RWPE2 (cell line): ENCODE measurements at regions not wholly inside any gene's neighbourhood (a gene's known extent, or its start where the extent isn't known, plus 50 kb on each side); places are given as distances from the start of the nearest gene placed in this dataset.
"Not testable (repeated sequence)": the region's sequence is repeated elsewhere in the genome, so short reads cannot be mapped to it uniquely, and the experiment has no call there.

Experiments
- ATAC-seq: fragments of 200-7000 bp; cut with Tn5 transposase; 3 replicates; pipeline ENCODE4 v1.9.1; 2021; ENCODE audit warnings: low read depth
- DNase-seq: peaks from one replicate; pipeline ENCODE4 v3.0.0-alpha.2; 2020; ENCODE audit warnings: low spot score
- H3K27ac ChIP-seq: fragments of 450-650 bp; 2 replicates; pipeline ENCODE4 v1.5.1; 2017; ENCODE audit warnings: mild to moderate bottlenecking; ENCODE audit not compliant: poor library complexity, severe bottlenecking
- H3K27me3 ChIP-seq: fragments of 250-450 bp; sonication (Bioruptor Pico); 2 replicates; pipeline ENCODE4 v1.5.1; 2021; ENCODE audit warnings: mild to moderate bottlenecking, moderate library complexity; ENCODE audit not compliant: insufficient read depth, poor library complexity, severe bottlenecking
- H3K36me3 ChIP-seq: fragments of 250-450 bp; sonication (Bioruptor Pico); 2 replicates; pipeline ENCODE4 v1.5.1; 2020; ENCODE audit warnings: low read depth, mild to moderate bottlenecking, moderate library complexity
- H3K4me1 ChIP-seq: fragments of 250-450 bp; sonication (Bioruptor Pico); 2 replicates; pipeline ENCODE4 v1.5.1; 2021; ENCODE audit warnings: mild to moderate bottlenecking, moderate library complexity; ENCODE audit not compliant: insufficient read depth, poor library complexity, severe bottlenecking
- H3K4me3 ChIP-seq: fragments of 250-450 bp; sonication (Bioruptor Pico); 2 replicates; pipeline ENCODE4 v1.5.1; 2021; ENCODE audit warnings: mild to moderate bottlenecking, moderate library complexity; ENCODE audit not compliant: severe bottlenecking
- H3K9me3 ChIP-seq: fragments of 250-450 bp; sonication (Bioruptor Pico); 2 replicates; pipeline ENCODE4 v1.5.1; 2021; ENCODE audit warnings: mild to moderate bottlenecking, moderate library complexity; ENCODE audit not compliant: severe bottlenecking
- TF ChIP-seq, protein P1 (sequence below): fragments of 450-650 bp; IDR thresholded peaks from one replicate; pipeline ENCODE4 v1.5.1; 2017; ENCODE audit warnings: mild to moderate bottlenecking, moderate library complexity; ENCODE audit not compliant: poor library complexity, severe bottlenecking

DNA sequence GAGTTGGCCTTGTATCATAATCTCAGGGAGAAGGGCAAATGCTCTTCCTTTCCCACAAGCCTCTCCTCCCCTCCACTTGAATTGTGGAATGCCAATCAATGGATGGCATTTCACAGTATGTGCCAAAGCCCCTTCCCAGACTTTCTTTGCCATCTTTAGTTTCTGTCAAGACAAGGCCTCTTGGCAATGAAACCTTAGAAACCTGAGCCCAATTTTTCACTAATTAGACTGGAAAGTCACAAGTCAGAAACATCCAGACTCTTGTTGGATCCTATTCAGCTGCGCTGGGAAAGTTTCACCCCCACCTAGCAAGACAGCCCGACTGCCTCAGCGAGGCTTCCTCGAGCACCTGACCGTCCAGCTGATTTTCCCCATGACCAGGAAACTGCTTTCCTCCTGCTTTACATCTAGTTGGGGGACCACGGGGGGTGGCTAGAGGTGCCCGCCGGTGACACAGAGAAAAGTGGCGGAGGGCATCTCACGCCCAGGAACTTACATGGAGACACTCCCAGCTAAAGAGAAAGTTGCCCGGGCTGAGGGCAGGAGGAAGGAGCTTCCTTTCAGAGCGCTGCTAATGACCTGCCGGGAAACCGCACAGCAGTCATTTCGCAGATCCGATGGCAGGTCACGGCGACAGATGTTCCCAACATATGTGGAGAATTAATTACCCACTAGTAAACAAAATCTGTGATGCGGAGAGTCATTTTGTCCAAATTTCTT is 302.6 kb upstream of the RRP15 start:
- ATAC-seq = no peak

DNA sequence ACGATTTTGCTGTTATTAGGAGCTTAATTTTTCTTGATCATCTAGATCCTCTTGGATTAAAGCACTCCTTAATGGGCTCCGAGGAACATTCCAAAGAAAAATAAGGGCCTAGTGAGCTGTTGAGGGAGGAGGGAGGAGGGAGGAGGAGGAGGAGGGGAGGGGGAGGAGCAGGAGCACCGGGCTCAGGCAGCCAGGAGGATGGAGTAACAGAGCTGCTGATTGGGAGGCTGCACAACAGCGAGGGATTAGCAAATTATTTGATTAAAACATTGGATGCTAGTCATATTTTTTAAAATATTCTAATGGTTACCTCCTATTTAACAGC is 302.1 kb upstream of the RRP15 start:
- H3K27ac ChIP-seq = no peak overlapping the region
- H3K27me3 ChIP-seq = no peaks in the 10 kb centered on the region
- no peaks in the 10 kb centered on the region for H3K9me3 ChIP-seq
- no peak overlapping the region for H3K4me3 ChIP-seq
- H3K36me3 ChIP-seq = no peaks in the 10 kb centered on the region
- TF ChIP-seq, protein P1, sequence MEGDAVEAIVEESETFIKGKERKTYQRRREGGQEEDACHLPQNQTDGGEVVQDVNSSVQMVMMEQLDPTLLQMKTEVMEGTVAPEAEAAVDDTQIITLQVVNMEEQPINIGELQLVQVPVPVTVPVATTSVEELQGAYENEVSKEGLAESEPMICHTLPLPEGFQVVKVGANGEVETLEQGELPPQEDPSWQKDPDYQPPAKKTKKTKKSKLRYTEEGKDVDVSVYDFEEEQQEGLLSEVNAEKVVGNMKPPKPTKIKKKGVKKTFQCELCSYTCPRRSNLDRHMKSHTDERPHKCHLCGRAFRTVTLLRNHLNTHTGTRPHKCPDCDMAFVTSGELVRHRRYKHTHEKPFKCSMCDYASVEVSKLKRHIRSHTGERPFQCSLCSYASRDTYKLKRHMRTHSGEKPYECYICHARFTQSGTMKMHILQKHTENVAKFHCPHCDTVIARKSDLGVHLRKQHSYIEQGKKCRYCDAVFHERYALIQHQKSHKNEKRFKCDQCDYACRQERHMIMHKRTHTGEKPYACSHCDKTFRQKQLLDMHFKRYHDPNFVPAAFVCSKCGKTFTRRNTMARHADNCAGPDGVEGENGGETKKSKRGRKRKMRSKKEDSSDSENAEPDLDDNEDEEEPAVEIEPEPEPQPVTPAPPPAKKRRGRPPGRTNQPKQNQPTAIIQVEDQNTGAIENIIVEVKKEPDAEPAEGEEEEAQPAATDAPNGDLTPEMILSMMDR = no peak
- H3K4me1 ChIP-seq = no peaks in the 10 kb centered on the region
- ATAC-seq = no peak
- no peak for DNase-seq

More for the DNA sequence above, 302.6 kb upstream of the RRP15 start:
- Histone ChIP-seq H3K9me3 (no peaks in the 10 kb centered on the region), H3K36me3 (no peaks in the 10 kb centered on the region), H3K4me3 (no peak overlapping the region), H3K27me3 (no peaks in the 10 kb centered on the region), H3K4me1 (no peaks in the 10 kb centered on the region), H3K27ac (no peak overlapping the region)
- TF ChIP-seq, protein P1 = no peak
- no peak for DNase-seq

DNA sequence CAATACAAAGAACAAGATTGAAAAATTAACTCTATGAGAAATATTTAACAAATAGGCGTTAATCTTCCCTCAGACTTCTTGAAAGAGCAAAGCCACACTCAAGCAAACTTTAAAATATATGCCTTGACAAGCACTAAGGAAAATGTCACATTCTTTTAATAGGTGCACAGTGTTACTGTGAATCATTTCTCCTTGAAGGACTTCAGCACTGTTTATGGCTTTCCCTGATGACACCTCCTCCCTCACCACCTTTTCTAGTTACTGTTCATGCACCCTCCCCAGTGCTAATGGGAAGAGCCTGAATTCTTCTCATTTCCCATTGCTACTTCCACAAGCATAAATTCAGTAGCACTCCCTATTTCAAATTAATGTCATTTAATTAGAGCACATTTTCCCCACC is 299.5 kb upstream of the RRP15 start:
- H3K9me3 ChIP-seq = no peaks in the 10 kb centered on the region
- DNase-seq (no peak), ATAC-seq (no peak)
- no peaks in the 10 kb centered on the region for H3K4me1 ChIP-seq
- H3K36me3 ChIP-seq = no peaks in the 10 kb centered on the region
- no peaks in the 10 kb centered on the region for H3K27me3 ChIP-seq
- TF ChIP-seq, protein P1 = no peak
- H3K27ac ChIP-seq = no peak overlapping the region
- no peak overlapping the region for H3K4me3 ChIP-seq

DNA sequence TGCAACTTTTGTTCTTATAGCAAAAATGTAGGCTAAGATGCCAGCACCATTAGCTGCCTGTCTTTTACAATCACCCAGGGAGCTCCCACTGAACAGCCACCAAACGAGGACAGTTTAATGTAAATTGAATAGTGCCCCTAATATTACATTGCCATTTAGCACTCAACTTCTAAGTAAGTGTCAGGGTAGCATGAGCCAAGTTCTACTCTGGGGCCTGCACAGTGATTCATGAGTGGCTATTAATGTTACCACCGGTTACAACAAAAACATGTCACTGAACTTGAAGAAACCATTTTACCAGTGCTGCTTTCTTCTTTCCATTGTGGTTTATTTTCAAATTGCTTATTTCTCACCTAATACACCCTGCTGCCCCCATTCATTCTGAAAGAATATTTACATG is 295.6 kb upstream of the RRP15 start:
- TF ChIP-seq, protein P1 = no peak
- H3K27me3 ChIP-seq = no peaks in the 10 kb centered on the region
- DNase-seq (no peak), ATAC-seq (no peak)
- H3K4me3 ChIP-seq = no peak overlapping the region
- H3K27ac ChIP-seq = no peak overlapping the region
- H3K36me3 ChIP-seq = no peaks in the 10 kb centered on the region
- H3K4me1 ChIP-seq = no peaks in the 10 kb centered on the region
- H3K9me3 ChIP-seq = no peaks in the 10 kb centered on the region

DNA sequence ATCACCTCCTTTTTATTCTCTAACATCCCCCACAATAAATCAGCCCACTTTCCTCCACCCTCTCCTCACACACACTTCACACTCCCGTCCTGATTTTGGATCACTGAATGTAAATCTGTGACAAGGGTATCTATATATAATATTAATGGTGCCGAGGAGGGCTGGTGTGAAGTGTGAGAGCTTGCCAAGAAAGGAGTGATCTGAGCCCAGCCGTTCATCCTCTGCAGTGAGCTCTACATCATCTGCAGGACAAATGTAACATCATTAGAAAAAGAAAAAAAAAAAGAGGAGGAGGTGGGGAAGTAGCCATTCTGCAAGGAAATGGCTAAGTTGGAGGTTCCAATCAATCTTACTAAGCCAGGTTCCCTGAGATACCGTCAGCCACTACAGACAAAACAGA is 291.7 kb upstream of the RRP15 start:
- no peak overlapping the region for H3K4me3 ChIP-seq
- H3K27me3 ChIP-seq = no peaks in the 10 kb centered on the region
- H3K36me3 ChIP-seq = no peaks in the 10 kb centered on the region
- H3K27ac ChIP-seq = no peak overlapping the region
- no peaks in the 10 kb centered on the region for H3K4me1 ChIP-seq
- H3K9me3 ChIP-seq = no peaks in the 10 kb centered on the region
- TF ChIP-seq, protein P1 = no peak
- ATAC-seq = no peak
- no peak for DNase-seq

DNA sequence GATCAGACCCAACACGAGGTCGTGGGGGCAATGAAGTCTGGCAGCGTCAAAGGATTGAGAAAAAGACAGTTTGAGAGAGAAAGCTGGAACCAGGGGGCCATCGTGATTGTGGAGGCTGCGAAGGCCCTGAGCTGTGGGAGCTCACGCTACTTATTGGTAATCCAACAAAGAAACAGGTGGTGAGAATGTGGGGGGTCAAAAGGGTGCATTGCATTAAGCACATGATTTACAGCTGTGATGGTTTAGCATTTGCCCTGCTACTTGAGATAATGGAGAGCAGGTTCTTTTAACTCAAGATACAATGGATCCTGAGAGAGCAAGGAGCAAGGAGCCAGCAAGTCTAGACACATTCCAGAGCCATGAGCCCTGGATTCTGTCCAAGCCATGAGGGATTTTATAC is 276.8 kb upstream of the RRP15 start:
- ATAC-seq, H3K9me3 ChIP-seq, H3K27me3 ChIP-seq, H3K4me3 ChIP-seq, H3K27ac ChIP-seq, H3K4me1 ChIP-seq, H3K36me3 ChIP-seq, DNase-seq: not testable (repeated sequence)

DNA sequence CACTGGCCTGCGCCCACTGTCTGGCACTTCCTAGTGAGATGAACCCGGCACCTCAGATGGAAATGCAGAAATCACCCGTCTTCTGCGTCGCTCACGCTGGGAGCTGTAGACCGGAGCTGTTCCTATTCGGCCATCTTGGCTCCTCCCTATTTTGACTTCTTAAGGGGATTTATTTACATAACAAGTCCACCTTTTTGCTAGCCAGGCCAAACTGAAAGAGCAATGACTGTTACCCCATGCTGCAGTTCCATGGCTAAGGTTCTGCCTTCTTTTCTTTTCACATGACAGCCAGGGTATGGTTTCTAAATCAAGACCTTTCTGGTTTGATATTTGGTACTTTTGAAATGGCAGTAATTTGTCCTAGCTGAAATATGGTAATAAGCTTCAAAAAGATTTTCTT is 270.0 kb upstream of the RRP15 start:
- H3K27me3 ChIP-seq, DNase-seq, H3K36me3 ChIP-seq, H3K4me1 ChIP-seq, H3K27ac ChIP-seq, ATAC-seq, H3K9me3 ChIP-seq, H3K4me3 ChIP-seq: not testable (repeated sequence)
